NCI-H187 (cell line): ENCODE measurements at regions not wholly inside any gene's neighbourhood (a gene's known extent, or its start where the extent isn't known, plus 50 kb on each side); places are given as distances from the start of the nearest gene placed in this dataset.
"Not testable (repeated sequence)": the region's sequence is repeated elsewhere in the genome, so short reads cannot be mapped to it uniquely, and the experiment has no call there.

Experiments used
- DNase-seq, 2 experiments: peaks; one replicate each; lab custom pipeline; 2025; lab: John Stamatoyannopoulos, UW

- DNase-seq = no peak
These were observed 105.1 kb upstream of the SIX2 start for GRCh38 chr2:45114221-45114955.

GRCh38 chr2:45112750-45113149 lies 103.5 kb upstream of the SIX2 start:
- DNase-seq = no peak

DNA sequence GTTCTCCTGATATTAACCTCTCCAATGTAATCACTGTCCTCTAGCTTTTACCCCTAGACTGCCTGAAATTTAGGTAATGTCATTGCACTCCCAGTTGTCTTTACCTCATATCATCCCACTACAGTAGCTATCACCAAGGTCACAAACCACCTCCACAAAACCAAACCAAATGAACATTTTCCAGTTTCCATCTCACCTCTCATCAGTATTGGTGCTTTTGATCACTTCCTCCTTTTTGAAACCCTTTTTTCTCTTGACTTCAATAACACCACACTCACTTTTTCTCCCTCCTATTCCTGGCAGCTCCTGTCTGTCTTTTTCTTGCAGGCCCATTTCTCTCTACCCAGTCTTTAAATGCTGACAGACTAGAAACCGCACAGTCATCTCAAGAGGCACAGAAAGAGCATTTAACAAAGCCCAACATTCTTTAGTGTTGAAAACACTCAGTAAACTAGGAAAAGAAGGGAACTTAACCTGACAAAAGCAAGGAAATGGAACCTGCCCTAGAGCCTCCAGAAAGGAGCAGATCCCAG lies 95.9 kb upstream of the SIX2 start:
- no peak for DNase-seq

GRCh38 chr2:45104429-45104828 lies 95.2 kb upstream of the SIX2 start:
- no peak for DNase-seq

GRCh38 chr2:45103351-45104345 lies 94.4 kb upstream of the SIX2 start:
- DNase-seq = no peak

- no peak for DNase-seq
These were observed 93.4 kb upstream of the SIX2 start for GRCh38 chr2:45102579-45103117.

DNA sequence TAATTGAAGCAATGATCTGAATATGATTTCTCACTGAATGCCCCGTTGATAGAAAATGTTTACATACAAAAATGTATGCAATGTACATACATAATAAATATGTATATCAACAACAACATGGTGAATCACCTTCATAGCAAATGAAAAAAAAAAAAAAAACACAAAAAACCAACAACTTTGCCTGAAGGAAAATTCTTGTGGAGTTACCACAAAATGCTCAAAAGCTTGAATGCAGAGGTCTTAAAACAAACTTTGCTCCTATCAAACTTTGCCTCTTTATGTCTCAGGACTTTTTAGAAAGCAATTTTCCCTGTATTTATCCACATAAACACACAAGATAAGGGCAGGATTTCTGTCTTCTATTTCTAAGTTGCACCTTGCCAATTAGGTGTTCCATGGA lies 92.9 kb upstream of the SIX2 start:
- no peak for DNase-seq

DNA sequence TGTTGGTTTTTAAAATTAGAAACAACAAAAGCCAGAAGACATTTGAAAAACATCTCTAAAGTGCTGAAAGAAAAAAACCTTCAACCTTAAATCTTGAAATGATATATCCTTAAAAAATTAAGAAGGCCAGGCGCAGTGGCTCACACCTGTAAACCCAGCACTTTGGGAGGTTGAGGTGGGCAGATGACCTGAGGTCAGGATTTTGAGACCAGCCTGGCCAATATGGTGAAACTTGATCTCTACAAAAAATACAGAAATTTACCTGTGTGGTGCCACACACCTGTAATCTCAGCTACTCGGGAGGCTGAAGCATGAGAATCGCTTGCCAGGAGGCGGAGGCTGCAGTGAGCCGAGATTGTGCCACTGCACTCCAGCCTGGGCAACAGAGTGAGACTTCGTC lies 87.7 kb upstream of the SIX2 start:
- DNase-seq = no peak

GRCh38 chr2:45096038-45096437 lies 86.8 kb upstream of the SIX2 start:
- not testable (repeated sequence) for DNase-seq

GRCh38 chr2:45093663-45094062 lies 84.4 kb upstream of the SIX2 start:
- no peak for DNase-seq

DNA sequence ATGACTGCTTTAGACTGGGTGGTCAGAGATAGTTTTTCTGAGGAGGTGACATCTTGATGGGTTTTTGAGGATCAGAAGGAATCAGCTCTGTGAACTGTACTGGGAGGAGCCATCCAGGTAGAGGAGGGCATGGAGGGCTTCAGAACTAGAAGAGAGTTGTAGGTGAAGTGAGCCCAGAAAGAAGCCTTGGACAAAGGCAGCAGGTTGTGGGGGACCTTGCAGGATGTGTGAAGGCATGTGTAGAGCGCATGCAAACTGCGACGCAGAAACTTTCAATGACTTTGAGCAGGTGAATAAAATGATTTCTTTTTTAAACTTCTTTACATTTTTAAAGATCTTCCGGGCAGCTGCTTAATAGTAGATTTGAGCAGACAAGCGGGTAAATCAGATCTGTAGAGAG lies 83.9 kb upstream of the SIX2 start:
- DNase-seq = no peak

GRCh38 chr2:45089554-45090261 lies 80.5 kb upstream of the SIX2 start:
- DNase-seq = no peak

- DNase-seq = no peak
These were observed 76.2 kb upstream of the SIX2 start for GRCh38 chr2:45085487-45085886.

- no peak for DNase-seq
These were observed 75.2 kb upstream of the SIX2 start for GRCh38 chr2:45084361-45085020.

- peak in 1 of 2 experiments; percentile 22 for DNase-seq
These were observed 73.9 kb upstream of the SIX2 start for GRCh38 chr2:45083175-45083574.

GRCh38 chr2:45074713-45075112 lies 65.5 kb upstream of the SIX2 start:
- no peak for DNase-seq

- no peak for DNase-seq
These were observed 63.6 kb upstream of the SIX2 start for GRCh38 chr2:45072862-45073237.

DNA sequence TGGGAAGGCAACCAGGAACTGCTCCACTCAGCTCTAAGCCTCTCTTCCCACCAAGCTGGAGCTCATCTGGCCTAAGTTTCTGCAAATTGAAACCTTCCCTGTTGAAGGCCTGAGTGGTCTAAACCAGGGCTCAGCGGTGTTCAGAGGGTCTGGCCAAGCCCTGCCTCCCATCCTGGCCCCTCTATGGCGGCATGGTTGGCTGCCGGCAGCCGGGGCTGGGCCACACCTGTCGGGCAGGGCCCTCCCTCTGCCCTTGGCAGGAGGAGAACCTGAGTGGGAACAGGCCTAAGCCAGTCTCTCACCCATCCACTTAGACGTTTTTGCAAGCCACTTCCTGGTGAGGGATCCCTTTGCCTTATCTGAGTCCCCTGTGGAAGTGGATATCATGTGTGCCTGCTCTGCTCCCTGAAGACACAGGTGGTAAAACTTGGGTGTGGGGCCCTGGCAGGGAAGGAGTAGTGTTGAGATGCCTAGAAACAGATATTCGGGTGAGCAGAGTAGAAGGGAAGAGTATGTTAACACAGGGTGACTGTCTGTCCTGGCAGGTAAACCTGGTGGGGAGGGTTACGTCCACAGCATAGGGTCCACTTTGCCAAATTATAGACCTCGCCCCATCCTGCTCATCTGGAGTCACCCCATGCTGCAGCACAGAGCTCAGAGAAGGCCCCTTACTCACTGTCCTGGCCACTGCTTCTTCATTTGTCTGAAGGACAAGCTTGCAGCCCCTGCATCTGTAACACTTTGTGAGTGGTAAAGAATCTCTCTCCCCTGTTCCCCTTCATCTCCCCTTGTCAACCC lies 63.0 kb upstream of the SIX2 start:
- DNase-seq = no peak

GRCh38 chr2:45070113-45070652 lies 60.9 kb upstream of the SIX2 start:
- peak; percentile 21 to 38 for DNase-seq

DNA sequence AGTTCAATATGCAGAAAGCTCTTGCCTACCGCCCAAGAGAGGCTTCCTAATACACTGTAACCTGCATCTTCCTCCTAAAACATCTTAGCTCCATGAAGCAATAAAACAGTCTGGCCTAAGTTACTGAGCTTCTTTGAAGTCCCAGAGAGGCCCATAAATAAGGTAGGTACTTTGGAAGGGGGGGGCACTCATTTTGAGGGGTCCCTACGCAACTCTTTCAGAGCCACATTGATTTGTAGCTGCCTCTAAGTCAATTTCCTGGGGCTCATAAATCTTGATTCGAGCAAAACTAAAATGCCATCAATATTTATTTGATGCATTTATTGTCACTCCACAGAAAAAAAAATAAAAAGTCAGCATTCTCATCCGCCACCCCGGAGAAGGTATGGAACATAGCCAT lies 60.4 kb upstream of the SIX2 start:
- no peak for DNase-seq
